ENCODE measurements at regions not wholly inside any gene's neighbourhood (a gene's known extent, or its start where the extent isn't known, plus 50 kb on each side); places are given as distances from the start of the nearest gene placed in this dataset.

DNA sequence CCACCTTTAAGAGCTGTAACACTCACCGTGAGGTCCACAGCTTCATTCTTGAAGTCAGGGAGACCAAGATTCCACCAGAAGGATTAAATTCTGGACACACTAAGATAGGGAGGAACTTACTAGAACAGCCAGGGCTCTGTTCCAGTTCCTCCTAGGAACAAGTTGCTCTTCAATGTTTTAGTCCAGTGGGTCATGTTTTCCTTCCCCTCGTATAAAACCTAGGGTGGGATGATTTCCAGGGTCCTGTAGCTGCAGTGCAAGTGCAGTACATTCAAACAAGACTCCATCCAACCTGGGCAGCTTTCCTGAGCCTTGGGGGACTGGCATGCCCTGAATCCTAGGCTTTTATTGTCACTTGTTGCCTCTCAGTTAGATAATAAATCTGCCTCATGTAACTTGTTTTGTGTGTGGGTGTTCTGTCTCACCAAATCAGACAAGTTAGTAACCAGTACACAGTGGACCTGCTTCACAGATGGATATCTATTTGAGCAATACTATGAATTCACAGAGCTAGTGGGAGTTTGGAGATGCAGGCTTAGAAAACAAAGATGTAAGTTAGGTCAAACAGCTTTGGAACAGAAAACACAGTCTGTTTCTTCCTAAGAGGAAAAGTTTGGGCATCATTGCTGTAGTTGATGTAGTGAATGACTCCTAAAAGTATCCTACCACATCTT lies 405.6 kb downstream of the GABRG2 start:
- H3K9me1 ChIP-seq (ENCODE audit: insufficient read depth, low read length) = no peaks in the 10 kb centered on the region
- H3K4me3 ChIP-seq (ENCODE audit: insufficient read depth, low read depth, low read length) = no peak overlapping the region
- H3K9ac ChIP-seq (ENCODE audit: low read depth, low read length) = no peak overlapping the region
- no peak overlapping the region for H3K56ac ChIP-seq (ENCODE audit: extremely low read depth, insufficient read depth, low read length)
- H3K4ac ChIP-seq (ENCODE audit: low read depth, low read length) = no peak overlapping the region
- no peak overlapping the region for H3K18ac ChIP-seq (ENCODE audit: low read depth, low read length)
- ATAC-seq (ENCODE audit: low read depth) (no peak), DNase-seq (no peak)
- H4K20me1 ChIP-seq (ENCODE audit: insufficient read depth, low read length) = no peaks in the 10 kb centered on the region
- H4K8ac ChIP-seq (ENCODE audit: low read depth in 2 of 2, low read length in 2 of 2) = no peak overlapping the region
- no peak overlapping the region for H3K14ac ChIP-seq (replicated peaks; ENCODE audit: low read depth, low read length)
- BruUV-seq (replicated peaks) = no TSS peak
- no peak overlapping the region for H2BK5ac ChIP-seq (ENCODE audit: low read depth, low read length, poor library complexity, severe bottlenecking)
- intact Hi-C loops (cut with micrococcal nuclease) = no loop called here
- H3K27ac ChIP-seq (ENCODE audit: insufficient read depth, low read length) = no peak overlapping the region
- TF ChIP-seq CTCF (conservative IDR thresholded peaks at IDR 0.05; ENCODE audit: low read depth, low read length) (no peak), CEBPB (IDR thresholded peaks at IDR 0.05; ENCODE audit: low read depth, low read length) (no peak), CHD1 (IDR thresholded peaks at IDR 0.05; ENCODE audit: low read depth, low read length) (no peak), BHLHE40 (IDR thresholded peaks at IDR 0.05; ENCODE audit: low read depth, low read length) (no peak), MXI1 (IDR thresholded peaks at IDR 0.05; ENCODE audit: borderline replicate concordance, low read depth, low read length) (no peak), MAFK (IDR thresholded peaks at IDR 0.05; ENCODE audit: low read depth, low read length) (no peak), RAD21 (IDR thresholded peaks at IDR 0.05; ENCODE audit: low read length) (no peak)
- dilution Hi-C loops (cut with HindIII; ENCODE audit: low sequenced_read_pairs, unreplicated experiment) = no loop called here
- H3K27me3 ChIP-seq (ENCODE audit: control insufficient read depth, insufficient read depth, low read length) = no peaks in the 10 kb centered on the region
- WGBS, 2 experiments (ENCODE audit: extremely low coverage in 2 of 2, insufficient read length in 1 of 2) = no CpG with 5 or more reads among the region's 2 CpGs
- H3K4me1 ChIP-seq (ENCODE audit: control insufficient read depth, insufficient read depth, low read length) = no peaks in the 10 kb centered on the region
- H2AFZ ChIP-seq (replicated peaks; ENCODE audit: low read length, poor library complexity) = no peak overlapping the region
- no peaks in the 10 kb centered on the region for H3K36me3 ChIP-seq (ENCODE audit: control insufficient read depth, insufficient read depth, low read length)
- peaks cover 14% of the 10 kb centered on the region for H3K9me3 ChIP-seq (ENCODE audit: control insufficient read depth, insufficient read depth, low read length)
- ChIA-PET CTCF (no interaction called here), POLR2A (ENCODE audit: unreplicated experiment) (no interaction called here)
- in situ Hi-C loops (cut with MboI; ENCODE audit: low sequenced_read_pairs) = no loop called here
- H4K91ac ChIP-seq (ENCODE audit: insufficient read depth, low read depth, low read length) = no peak overlapping the region
- H3K4me2 ChIP-seq (ENCODE audit: low read depth, low read length) = no peak overlapping the region
- H2AK5ac ChIP-seq (ENCODE audit: low read depth, low read length) = no peak overlapping the region
- H3K23ac ChIP-seq (ENCODE audit: low read depth, low read length) = no peak overlapping the region
- H2BK120ac ChIP-seq (ENCODE audit: low read depth, low read length) = no peak overlapping the region
- no peak overlapping the region for H2AK9ac ChIP-seq (replicated peaks; ENCODE audit: low read depth, low read length, poor library complexity)
- no peaks in the 10 kb centered on the region for H3K79me1 ChIP-seq (ENCODE audit: low read depth in 1 of 2, low read length in 2 of 2)
- no peak overlapping the region for H2BK20ac ChIP-seq (ENCODE audit: low read depth, low read length)
- H2BK15ac ChIP-seq (ENCODE audit: low read depth, low read length) = no peak overlapping the region
- no peak overlapping the region for H4K5ac ChIP-seq (ENCODE audit: low read depth, low read length)

Data from IMR-90 (cell line).